Limb (tissue), 2 donors: ENCODE measurements at regions not wholly inside any gene's neighbourhood (a gene's known extent, or its start where the extent isn't known, plus 50 kb on each side); places are given as distances from the start of the nearest gene placed in this dataset.

Source experiments
- DNase-seq, 2 donors: peaks; one replicate each; pipeline ENCODE4 v3.0.0-alpha.2; 2016; ENCODE audit errors: extremely low spot score in 2 of 2

- no peak for DNase-seq
Observed at GRCh38 chr2:175468431-175469098, 287.1 kb upstream of the ATP5MC3 start.

- no peak for DNase-seq
Observed at GRCh38 chr2:175465101-175465500, 283.6 kb upstream of the ATP5MC3 start.

GRCh38 chr2:175464311-175464670, 282.8 kb upstream of the ATP5MC3 start:
- no peak for DNase-seq

GRCh38 chr2:175463589-175464310, 282.2 kb upstream of the ATP5MC3 start:
- no peak for DNase-seq

GRCh38 chr2:175463169-175463568, 281.7 kb upstream of the ATP5MC3 start:
- DNase-seq, result no peak

GRCh38 chr2:175462246-175462645, 280.7 kb upstream of the ATP5MC3 start:
- DNase-seq, result no peak

- no peak for DNase-seq
Observed at GRCh38 chr2:175461839-175462238, 280.3 kb upstream of the ATP5MC3 start.

- no peak for DNase-seq
Observed at GRCh38 chr2:175457895-175458448, 276.5 kb upstream of the ATP5MC3 start.

- DNase-seq, result no peak
Observed at GRCh38 chr2:175454953-175455389, 273.5 kb upstream of the ATP5MC3 start.

GRCh38 chr2:175450029-175450760, 268.7 kb upstream of the ATP5MC3 start:
- no peak for DNase-seq

- no peak for DNase-seq
Observed at GRCh38 chr2:175449616-175450015, 268.1 kb upstream of the ATP5MC3 start.

- no peak for DNase-seq
Observed at GRCh38 chr2:175446201-175446600, 264.7 kb upstream of the ATP5MC3 start.

GRCh38 chr2:175445281-175445680, 263.8 kb upstream of the ATP5MC3 start:
- no peak for DNase-seq

- no peak for DNase-seq
Observed at GRCh38 chr2:175442441-175442840, 260.9 kb upstream of the ATP5MC3 start.

- no peak for DNase-seq
Observed at GRCh38 chr2:175441181-175441761, 259.8 kb upstream of the ATP5MC3 start.

- no peak for DNase-seq
Observed at GRCh38 chr2:175439416-175439815, 257.9 kb upstream of the ATP5MC3 start.

- no peak for DNase-seq
Observed at GRCh38 chr2:175437167-175437566, 255.7 kb upstream of the ATP5MC3 start.

- no peak for DNase-seq
Observed at GRCh38 chr2:175436076-175436475, 254.6 kb upstream of the ATP5MC3 start.

- no peak for DNase-seq
Observed at GRCh38 chr2:175435012-175435411, 253.5 kb upstream of the ATP5MC3 start.

- no peak for DNase-seq
Observed at GRCh38 chr2:175432793-175433192, 251.3 kb upstream of the ATP5MC3 start.

- DNase-seq, result peak in 1 of 2 donors; percentile 36
Observed at GRCh38 chr2:175432021-175432420, 250.5 kb upstream of the ATP5MC3 start.
